Fibroblast of mammary gland (primary cell): ENCODE measurements at regions not wholly inside any gene's neighbourhood (a gene's known extent, or its start where the extent isn't known, plus 50 kb on each side); places are given as distances from the start of the nearest gene placed in this dataset.
A peak's percentile ranks its signal among the peaks of the same experiment; 100 is the strongest.

ENCODE experiments used
- DNase-seq: peaks from one replicate; pipeline ENCODE4 v3.0.0-alpha.2; 2010; ENCODE audit warnings: low read depth
- H3K4me3 ChIP-seq: 2 replicates; pipeline ENCODE4 v1.5.1; 2011; ENCODE audit warnings: low read depth, mild to moderate bottlenecking, low read length, moderate library complexity; ENCODE audit not compliant: control insufficient read depth
- TF ChIP-seq, protein P1 (sequence below): conservative IDR thresholded peaks from 2 replicates; pipeline ENCODE4 v1.5.1; 2011; ENCODE audit warnings: low read depth, low read length, inconsistent platforms; ENCODE audit not compliant: control insufficient read depth, insufficient read depth

DNA sequence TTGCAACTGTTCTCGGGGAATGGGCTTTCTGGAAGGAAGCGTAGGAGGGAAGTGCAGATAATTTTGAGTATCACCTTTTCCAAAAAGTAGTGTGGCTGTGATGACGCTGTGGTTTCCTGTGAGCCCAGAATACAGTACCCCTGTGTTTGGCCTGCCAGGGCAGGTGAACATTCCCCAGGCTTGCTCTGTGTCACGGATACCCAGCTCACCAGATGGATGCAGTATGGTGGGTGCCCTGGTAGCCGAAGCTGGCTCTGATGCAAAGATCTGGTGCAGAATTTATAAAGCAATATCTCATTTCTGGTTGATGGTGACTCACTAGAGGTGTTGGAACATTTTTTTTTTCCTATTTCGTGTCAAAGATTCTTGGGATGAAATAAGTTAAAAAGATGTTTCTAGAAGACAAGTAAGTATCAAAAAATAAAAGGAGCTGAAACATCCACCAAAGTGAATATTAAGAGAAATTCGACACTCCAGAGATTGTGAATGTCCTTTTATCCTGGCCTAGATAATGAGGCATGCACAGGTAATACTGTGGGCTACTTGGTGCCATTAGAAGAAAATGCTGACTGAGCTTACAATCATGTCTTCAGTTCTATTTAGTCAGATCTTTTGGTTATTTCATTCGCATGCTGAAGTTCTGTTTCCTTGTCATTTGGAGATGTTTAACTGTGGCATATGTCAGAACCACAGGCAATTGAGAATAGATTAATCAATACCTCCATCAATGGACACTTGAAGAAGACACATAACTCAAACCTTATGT, 200.1 kb downstream of the GADD45G start:
- TF ChIP-seq, protein P1, sequence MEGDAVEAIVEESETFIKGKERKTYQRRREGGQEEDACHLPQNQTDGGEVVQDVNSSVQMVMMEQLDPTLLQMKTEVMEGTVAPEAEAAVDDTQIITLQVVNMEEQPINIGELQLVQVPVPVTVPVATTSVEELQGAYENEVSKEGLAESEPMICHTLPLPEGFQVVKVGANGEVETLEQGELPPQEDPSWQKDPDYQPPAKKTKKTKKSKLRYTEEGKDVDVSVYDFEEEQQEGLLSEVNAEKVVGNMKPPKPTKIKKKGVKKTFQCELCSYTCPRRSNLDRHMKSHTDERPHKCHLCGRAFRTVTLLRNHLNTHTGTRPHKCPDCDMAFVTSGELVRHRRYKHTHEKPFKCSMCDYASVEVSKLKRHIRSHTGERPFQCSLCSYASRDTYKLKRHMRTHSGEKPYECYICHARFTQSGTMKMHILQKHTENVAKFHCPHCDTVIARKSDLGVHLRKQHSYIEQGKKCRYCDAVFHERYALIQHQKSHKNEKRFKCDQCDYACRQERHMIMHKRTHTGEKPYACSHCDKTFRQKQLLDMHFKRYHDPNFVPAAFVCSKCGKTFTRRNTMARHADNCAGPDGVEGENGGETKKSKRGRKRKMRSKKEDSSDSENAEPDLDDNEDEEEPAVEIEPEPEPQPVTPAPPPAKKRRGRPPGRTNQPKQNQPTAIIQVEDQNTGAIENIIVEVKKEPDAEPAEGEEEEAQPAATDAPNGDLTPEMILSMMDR = no peak
- no peak for DNase-seq

DNA sequence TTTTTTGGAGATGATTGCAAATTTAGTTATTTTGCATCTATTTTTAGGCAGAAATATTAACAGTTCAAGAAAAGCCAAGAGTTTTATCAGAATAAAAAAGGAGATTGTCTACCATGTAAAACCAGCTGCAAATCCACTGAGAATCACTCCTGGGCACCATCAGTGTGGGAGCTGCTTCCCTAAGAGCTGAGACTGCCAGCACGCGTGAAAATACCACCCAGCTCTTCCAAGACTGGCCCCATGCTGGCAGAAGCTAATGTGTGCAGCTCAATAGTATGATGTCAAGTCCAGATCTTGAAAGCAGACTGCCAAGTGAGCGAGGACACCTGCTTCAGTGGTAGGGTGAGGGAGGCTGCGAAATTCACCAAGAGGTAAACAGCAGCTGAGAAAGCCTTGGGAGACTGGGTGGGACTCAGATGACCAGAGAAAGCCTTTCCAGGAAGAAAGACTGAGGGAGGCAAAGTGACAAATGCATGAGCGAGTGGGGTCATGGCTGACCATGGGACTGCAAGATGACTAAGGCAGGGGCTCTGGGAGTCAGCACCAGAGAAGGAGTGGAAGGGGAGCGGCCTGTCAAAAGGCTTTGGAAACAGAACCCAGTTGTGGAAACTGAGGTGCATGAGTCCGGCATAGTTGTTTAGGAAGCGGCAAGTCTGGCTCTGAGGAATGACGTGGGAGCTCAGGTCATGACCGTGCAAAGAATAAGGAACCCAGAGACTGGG, 200.9 kb downstream of the GADD45G start:
- TF ChIP-seq, protein P1 = no peak
- peak; percentile 31 for DNase-seq
- no peak overlapping the region for H3K4me3 ChIP-seq

More for the DNA sequence above, 200.1 kb downstream of the GADD45G start:
- no peak overlapping the region for H3K4me3 ChIP-seq

DNA sequence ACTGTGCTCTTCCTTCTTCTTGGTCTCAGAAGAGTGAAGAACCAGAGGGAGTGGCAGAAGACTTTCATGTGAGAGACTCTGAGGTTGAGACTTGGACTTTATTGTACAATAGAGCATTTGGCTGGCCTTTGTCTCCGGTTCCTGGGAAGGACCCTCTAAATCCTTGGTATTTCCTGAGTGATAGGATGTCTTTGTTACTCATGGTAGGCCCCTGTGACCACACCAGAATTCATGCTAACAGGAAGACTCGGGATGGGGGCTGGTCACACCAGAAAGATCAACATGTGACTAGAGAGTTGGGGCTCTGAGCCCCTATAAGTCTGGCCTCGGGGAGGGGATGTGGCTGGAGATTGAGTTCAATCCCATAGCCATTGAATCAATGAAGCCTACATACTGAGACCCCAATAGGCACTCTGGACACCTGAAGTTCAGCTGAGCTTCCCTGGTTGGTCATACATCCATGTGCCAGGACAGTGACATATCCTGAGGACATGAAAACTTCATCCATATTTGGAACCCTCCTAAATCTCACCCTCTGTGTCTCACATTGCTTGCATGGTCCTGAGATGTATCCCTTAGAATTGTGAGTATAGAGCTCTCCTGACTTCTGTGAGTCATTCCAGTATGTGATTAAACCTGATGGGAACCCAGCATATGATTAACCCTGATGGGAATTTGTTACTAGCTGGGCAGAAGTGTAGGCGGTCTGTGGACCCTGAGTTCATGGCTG, 201.7 kb downstream of the GADD45G start:
- no peak overlapping the region for H3K4me3 ChIP-seq
- TF ChIP-seq, protein P1 = no peak
- DNase-seq = peak; percentile 56

DNA sequence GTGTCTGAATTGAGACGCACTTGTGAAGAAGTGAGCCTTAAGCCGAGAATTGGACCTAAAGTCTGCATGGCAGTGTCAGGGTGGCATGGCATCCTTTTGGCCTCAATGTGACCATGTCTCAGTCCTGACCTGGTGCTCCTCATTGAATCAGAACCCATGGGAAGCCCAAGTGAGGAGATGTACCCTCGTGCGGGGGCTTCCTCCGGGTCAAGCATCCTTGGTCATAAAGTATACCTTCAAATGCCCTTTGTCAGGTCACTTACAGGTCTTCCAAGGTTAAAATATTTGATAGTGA, 202.2 kb downstream of the GADD45G start:
- H3K4me3 ChIP-seq = no peak overlapping the region
- no peak for DNase-seq
- TF ChIP-seq, protein P1 = no peak

DNA sequence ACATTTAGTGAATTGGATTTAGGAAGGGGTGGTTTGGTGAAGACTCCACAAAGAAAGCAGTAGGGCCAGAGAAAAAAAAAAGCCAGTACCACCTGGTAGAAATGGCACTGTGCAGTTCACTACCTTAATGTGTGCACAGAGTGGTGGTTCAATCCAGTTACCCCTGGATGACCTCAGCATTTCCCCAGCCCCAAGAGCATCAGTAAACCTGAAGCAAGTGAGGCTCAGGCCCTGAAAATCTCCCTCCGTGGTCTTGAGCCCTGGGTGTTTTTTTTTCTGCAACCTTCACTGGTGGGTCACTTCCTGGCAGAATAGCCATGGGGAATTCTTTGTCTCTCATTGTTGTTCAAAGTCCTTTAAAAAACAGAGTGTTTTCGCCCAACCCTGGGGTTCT, 202.9 kb downstream of the GADD45G start:
- TF ChIP-seq, protein P1 = no peak
- no peak for DNase-seq
- H3K4me3 ChIP-seq = no peak overlapping the region

DNA sequence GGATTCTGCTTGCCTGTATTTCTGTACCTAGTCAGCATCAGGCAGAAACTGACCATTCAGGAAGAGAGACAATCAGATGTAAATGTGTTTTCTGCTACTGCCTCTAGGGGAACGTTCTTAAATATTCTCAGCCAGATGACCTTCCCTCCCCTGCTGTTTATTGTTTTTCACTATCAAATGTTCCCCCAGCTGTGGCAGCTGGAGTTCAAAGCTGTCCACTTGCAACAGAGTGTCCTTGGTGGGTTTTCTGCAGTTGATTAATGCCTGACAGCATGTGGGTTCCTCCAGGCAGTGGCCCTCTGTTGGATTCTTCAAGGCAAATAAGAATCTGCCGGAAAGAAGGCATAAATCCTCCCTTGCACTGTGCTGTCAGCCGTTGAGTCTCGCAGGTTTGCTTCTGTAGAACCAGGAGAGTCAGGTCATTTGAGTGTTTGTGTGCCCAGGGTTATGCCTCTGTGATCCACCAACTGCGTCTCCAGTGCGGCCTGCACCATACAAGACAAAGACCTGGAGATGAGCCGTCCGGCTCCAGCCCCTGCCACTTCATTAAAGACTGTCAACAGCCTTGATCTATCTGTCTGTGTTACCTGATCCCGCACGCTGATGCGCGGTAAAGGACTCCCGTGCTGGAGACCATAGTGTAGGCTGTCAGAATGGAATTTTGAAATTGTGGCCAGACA, 203.4 kb downstream of the GADD45G start:
- TF ChIP-seq, protein P1 = no peak
- DNase-seq = no peak
- H3K4me3 ChIP-seq = no peak overlapping the region
